ENCODE measurements at regions not wholly inside any gene's neighbourhood (a gene's known extent, or its start where the extent isn't known, plus 50 kb on each side); places are given as distances from the start of the nearest gene placed in this dataset.

- no peak for DNase-seq
These were observed 417.0 kb downstream of the HAO1 start for GRCh38 chr20:7523288-7523687.

- DNase-seq: no peak
These were observed 400.2 kb downstream of the HAO1 start for GRCh38 chr20:7540018-7540417.

- DNase-seq: no peak
These were observed 399.3 kb downstream of the HAO1 start for GRCh38 chr20:7540923-7541322.

GRCh38 chr20:7571101-7571500 lies 369.2 kb downstream of the HAO1 start:
- no peak for DNase-seq

- peak; percentile 13 for DNase-seq
These were observed 368.7 kb downstream of the HAO1 start for GRCh38 chr20:7571521-7572055.

GRCh38 chr20:7579888-7580287 lies 360.4 kb downstream of the HAO1 start:
- DNase-seq: no peak

GRCh38 chr20:7585126-7585679 lies 355.1 kb downstream of the HAO1 start:
- no peak for DNase-seq

GRCh38 chr20:7586481-7586880 lies 353.8 kb downstream of the HAO1 start:
- no peak for DNase-seq

- DNase-seq: no peak
These were observed 351.1 kb downstream of the HAO1 start for GRCh38 chr20:7589164-7589563.

- DNase-seq: no peak
These were observed 343.7 kb downstream of the HAO1 start for GRCh38 chr20:7596541-7596940.

GRCh38 chr20:7601431-7601830 lies 338.8 kb downstream of the HAO1 start:
- DNase-seq: no peak

GRCh38 chr20:7606941-7607340 lies 333.3 kb downstream of the HAO1 start:
- no peak for DNase-seq

GRCh38 chr20:7608250-7608649 lies 332.0 kb downstream of the HAO1 start:
- DNase-seq: peak; percentile 10

- DNase-seq: no peak
These were observed 331.0 kb downstream of the HAO1 start for GRCh38 chr20:7609251-7609650.

- DNase-seq: no peak
These were observed 329.6 kb downstream of the HAO1 start for GRCh38 chr20:7610681-7611080.

GRCh38 chr20:7617797-7618196 lies 322.5 kb downstream of the HAO1 start:
- DNase-seq: no peak

- DNase-seq: no peak
These were observed 317.8 kb downstream of the HAO1 start for GRCh38 chr20:7622399-7622961.

GRCh38 chr20:7624886-7625285 lies 315.4 kb downstream of the HAO1 start:
- no peak for DNase-seq

- peak; percentile 81 for DNase-seq
These were observed 312.3 kb downstream of the HAO1 start for GRCh38 chr20:7627734-7628663.

- DNase-seq: peak; percentile 45
These were observed 310.4 kb downstream of the HAO1 start for GRCh38 chr20:7629880-7630279.

GRCh38 chr20:7637184-7637583 lies 303.1 kb downstream of the HAO1 start:
- DNase-seq: peak; percentile 36

GRCh38 chr20:7650086-7650879 lies 290.0 kb downstream of the HAO1 start:
- peak; percentile 25 for DNase-seq

GRCh38 chr20:7654231-7654630 lies 286.0 kb downstream of the HAO1 start:
- DNase-seq: no peak
